ENCODE measurements at regions not wholly inside any gene's neighbourhood (a gene's known extent, or its start where the extent isn't known, plus 50 kb on each side); places are given as distances from the start of the nearest gene placed in this dataset.
"Not testable (repeated sequence)": the region's sequence is repeated elsewhere in the genome, so short reads cannot be mapped to it uniquely, and the experiment has no call there.

DNA sequence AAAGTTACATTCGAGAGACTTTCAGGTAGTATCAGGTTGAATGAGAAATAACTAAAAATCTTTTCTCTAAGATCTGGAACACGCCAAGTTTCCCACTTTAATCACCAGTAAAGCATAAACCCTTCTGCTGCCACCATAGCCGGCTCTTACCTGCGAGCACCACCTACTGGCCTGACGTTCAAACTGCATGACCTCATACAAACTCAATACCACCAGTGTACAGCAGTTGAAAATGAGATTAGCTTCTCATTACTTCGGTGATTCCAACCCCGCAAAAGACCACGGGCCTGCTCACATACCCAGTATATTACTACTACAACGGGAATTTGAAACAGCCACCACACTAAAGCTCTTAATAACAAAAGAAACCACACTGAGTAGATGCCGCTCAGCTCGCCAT lies 1191.2 kb downstream of the TMEM121 start:
- DNase-seq, result not testable (repeated sequence)

- not testable (repeated sequence) for DNase-seq
Observed at GRCh38 chr14:106719880-106720279, 1193.5 kb downstream of the TMEM121 start.

GRCh38 chr14:106721926-106722325 lies 1195.5 kb downstream of the TMEM121 start:
- not testable (repeated sequence) for DNase-seq

- not testable (repeated sequence) for DNase-seq
Observed at GRCh38 chr14:106722813-106723687, 1196.7 kb downstream of the TMEM121 start.

DNA sequence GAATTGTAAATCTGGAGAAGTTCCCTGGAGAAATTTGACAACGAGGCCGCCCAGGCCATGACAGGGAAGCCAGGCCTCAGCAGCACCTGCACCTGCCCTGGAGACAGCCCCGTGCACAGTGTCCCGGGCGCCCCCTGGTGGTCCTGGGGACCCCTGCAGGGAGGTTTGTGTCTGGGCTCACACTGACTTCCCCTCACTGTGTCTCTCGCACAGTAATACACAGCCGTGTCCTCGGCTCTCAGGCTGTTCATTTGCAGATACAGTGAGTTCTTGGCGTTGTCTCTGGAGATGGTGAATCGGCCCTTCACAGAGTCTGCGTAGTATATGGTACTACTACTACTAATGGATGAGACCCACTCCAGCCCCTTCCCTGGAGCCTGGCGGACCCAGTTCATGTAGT lies 1201.6 kb downstream of the TMEM121 start:
- DNase-seq, result not testable (repeated sequence)

DNA sequence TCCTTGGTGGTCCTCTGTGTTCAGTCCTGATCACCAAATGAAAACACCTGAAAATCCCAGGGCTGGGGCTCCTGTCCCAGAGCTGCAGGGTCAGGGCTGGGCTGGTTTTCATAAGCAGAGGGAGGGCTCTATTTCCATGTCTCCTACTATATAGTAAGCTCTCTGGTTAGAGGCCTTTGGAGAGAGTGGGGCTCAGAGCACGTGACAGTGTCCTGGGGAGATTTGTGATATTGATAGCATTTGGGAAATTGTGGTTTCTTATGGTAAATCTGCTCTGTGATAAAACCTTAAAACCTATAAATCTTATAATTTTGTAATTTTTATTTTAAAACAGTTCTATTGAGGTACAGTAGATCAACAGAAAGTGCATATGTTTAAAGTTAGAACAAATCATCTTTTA lies 1202.2 kb downstream of the TMEM121 start:
- DNase-seq, result no peak

- no peak for DNase-seq
Observed at GRCh38 chr14:106729551-106729950, 1203.2 kb downstream of the TMEM121 start.

- DNase-seq, result no peak
Observed at GRCh38 chr14:106733771-106734170, 1207.4 kb downstream of the TMEM121 start.

GRCh38 chr14:106737021-106737420 lies 1210.6 kb downstream of the TMEM121 start:
- no peak for DNase-seq

GRCh38 chr14:106738075-106738474 lies 1211.7 kb downstream of the TMEM121 start:
- no peak for DNase-seq

DNA sequence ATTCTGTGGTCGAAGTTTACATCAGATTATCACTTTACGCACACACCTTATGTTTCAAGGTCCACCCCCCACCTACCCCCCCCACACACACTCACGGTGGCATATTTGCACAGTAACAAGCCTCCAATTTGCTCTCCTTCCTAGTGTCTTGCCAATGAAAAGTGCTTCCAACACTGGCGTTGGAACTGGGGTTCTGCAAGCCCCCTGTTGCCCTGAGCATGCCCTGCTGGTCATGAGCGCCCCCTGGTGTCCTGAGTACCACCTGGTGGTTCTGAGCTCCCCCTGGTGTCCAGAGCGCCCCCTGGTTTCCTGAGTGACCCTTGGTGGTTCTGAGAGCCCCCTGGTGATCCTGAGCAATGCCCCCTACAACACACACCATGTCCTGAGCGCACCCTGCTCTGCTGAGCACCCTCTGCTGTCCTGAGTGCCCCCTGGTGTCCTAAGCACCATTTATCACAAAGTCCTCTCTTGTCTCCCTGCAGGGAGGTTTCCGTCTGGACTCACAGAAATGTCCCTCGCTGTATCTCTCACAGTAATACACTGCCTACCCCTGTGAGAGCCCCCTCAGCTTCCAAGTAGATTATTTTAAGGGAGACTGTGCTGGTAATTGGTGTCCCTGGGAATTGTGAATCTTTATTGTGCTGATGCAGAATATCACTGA lies 1212.3 kb downstream of the TMEM121 start:
- DNase-seq, result not testable (repeated sequence)

DNA sequence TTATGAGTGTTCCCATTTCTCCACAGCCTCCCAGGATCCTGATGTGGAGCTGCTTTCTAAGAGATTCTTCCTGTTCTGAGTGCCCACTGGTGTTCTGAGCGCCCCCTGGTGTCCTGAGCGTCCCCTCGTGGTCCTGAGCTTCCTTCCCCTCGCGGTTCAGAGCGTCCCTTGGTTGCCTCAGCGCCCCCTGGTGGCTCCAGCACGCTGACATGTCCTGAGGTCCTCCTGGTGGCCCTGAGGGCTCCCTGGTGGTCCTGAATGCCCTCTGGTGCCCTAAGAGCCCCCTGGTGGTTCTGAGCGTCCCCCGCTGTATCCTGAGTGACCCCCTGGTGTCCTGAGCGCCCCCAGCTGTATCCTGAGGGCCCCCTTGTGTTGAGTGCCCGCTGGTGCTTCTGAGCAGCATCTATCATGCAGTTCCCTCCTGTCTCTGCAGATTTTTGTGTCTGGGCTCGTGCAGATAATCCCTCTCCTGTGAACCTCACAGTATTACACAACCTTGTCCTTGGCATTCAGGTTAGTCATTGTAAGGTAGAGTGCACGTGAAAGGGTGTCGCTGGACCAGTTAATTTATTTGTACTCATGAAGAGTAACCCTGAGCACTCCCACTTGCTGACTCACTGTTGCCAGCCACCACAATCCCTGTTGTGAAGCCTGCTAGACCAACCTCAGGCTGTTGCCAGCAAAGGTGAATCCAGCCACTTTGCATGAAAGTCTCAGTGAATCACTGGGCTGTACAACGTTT lies 1214.9 kb downstream of the TMEM121 start:
- not testable (repeated sequence) for DNase-seq

DNA sequence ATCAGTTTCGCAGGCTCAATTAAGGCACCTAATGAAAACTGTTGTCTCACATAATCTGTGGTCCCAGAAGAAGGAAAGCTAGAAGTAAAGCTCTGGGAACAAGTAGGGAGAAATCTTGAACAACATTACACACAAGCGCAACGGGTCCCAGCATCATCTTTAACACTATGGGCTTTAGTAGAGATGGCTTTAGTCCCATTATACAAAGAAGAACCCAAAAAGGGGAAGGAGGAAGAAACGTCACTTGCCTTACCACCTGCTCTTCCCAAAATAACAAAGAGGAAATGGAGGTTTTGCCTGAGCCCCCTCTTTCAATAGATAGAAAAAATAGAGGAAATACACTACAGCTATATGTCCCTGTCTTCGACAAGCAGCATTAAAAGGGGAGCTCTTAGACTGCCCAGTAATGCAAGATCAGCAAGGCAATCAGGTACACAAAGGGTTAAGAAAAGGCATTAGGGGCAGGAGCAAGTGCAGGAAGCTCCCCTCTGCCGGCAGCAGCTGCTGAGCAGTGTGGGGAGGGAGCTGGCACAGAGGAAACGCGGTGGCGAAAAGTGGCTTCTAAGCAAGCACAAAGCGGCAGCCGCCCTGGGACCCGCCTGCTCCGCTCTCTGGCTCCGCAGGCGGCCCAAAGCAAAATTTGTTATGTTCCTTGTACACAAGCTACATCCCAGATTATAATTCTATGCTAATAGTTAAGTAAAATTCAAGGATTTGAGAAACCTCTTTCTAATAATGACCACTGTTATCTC lies 1218.8 kb downstream of the TMEM121 start:
- DNase-seq, result not testable (repeated sequence)

- DNase-seq, result not testable (repeated sequence)
Observed at GRCh38 chr14:106750089-106750488, 1223.7 kb downstream of the TMEM121 start.

- not testable (repeated sequence) for DNase-seq
Observed at GRCh38 chr14:106753751-106754150, 1227.4 kb downstream of the TMEM121 start.

DNA sequence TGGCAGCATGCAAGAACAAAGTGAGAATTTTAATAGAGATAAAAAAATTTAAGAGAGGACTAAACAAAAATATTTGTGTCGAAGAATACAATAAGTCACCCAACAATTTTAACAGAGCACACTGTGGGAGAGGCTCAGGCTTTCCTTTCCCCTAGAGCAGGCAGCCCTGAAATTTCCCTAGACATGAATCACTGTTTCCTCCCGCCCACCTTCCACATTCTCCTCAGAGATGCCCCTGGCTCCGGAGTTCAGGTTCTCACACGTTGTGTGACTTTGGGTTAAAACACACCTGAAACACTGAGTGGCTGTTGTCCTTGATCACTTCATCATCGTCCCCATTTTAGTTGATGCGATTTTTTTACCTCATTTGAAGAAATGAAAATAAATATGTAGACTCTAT lies 1231.1 kb downstream of the TMEM121 start:
- DNase-seq, result not testable (repeated sequence)

GRCh38 chr14:106761886-106762816 lies 1235.8 kb downstream of the TMEM121 start:
- DNase-seq, result not testable (repeated sequence)

DNA sequence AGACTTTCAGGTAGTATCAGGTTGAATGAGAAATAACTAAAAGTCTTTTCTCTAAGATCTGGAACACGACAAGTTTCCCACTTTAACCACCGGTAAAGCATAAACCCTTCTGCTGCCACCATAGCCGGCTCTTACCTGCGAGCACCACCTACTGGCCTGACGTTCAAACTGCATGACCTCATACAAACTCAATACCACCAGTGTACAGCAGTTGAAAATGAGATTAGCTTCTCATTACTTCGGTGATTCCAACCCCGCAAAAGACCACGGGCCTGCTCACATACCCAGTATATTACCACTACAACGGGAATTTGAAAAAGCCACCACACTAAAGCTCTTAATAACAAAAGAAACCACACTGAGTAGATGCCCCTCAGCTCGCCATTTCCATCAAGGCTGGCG lies 1238.6 kb downstream of the TMEM121 start:
- not testable (repeated sequence) for DNase-seq

- DNase-seq, result no peak
Observed at GRCh38 chr14:106766145-106766544, 1239.8 kb downstream of the TMEM121 start.

GRCh38 chr14:106766551-106767277 lies 1240.3 kb downstream of the TMEM121 start:
- not testable (repeated sequence) for DNase-seq

- DNase-seq, result not testable (repeated sequence)
Observed at GRCh38 chr14:106768230-106768629, 1241.8 kb downstream of the TMEM121 start.
